A673 (cell line): ENCODE measurements at regions not wholly inside any gene's neighbourhood (a gene's known extent, or its start where the extent isn't known, plus 50 kb on each side); places are given as distances from the start of the nearest gene placed in this dataset.

Source experiments
- EZH2 ChIP-seq: fragments of 200-600 bp; sonication (generic); IDR thresholded peaks from 2 replicates; pipeline ENCODE4 v1.6.1; 2017; ENCODE audit warnings: borderline replicate concordance, low read depth, mild to moderate bottlenecking, mixed read lengths, antibody characterized with exemption, low read length; ENCODE audit not compliant: poor library complexity, severe bottlenecking
- TF ChIP-seq, protein P1 (sequence below): fragments of 300-800, 200-600 bp; sonication (generic); conservative IDR thresholded peaks from 2 replicates; pipeline ENCODE4 v1.5.1; 2017; ENCODE audit warnings: low read depth, mild to moderate bottlenecking, antibody characterized with exemption, low read length, moderate library complexity, mixed read lengths

DNA sequence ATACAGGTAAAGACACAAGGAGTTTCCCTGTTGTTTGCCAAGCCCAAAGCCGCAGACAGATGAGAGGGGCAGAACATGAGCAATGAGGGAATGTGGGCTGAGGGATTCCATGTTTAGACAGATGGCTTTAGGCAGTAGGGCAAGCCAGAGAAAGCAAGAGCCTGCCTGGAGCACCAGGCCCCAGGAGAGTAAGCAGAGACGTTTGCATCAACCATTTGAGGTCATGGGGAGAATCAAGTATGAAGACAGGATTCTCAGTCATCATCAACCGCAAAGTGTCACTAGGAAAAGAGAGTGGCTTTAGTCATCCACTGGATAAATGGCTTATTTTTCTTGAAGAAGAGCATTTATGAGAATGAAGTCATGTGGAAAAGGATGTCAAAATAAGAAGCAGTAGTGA is 184.7 kb downstream of the COG6 start:
- TF ChIP-seq, protein P1, sequence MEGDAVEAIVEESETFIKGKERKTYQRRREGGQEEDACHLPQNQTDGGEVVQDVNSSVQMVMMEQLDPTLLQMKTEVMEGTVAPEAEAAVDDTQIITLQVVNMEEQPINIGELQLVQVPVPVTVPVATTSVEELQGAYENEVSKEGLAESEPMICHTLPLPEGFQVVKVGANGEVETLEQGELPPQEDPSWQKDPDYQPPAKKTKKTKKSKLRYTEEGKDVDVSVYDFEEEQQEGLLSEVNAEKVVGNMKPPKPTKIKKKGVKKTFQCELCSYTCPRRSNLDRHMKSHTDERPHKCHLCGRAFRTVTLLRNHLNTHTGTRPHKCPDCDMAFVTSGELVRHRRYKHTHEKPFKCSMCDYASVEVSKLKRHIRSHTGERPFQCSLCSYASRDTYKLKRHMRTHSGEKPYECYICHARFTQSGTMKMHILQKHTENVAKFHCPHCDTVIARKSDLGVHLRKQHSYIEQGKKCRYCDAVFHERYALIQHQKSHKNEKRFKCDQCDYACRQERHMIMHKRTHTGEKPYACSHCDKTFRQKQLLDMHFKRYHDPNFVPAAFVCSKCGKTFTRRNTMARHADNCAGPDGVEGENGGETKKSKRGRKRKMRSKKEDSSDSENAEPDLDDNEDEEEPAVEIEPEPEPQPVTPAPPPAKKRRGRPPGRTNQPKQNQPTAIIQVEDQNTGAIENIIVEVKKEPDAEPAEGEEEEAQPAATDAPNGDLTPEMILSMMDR, result no peak
- no peak for TF ChIP-seq EZH2
